Epidermal melanocyte (primary cell): ENCODE measurements at regions not wholly inside any gene's neighbourhood (a gene's known extent, or its start where the extent isn't known, plus 50 kb on each side); places are given as distances from the start of the nearest gene placed in this dataset.

Experiments used
- DNase-seq: peaks from one replicate; pipeline ENCODE4 v3.0.0; 2011; ENCODE audit warnings: low spot score; ENCODE audit not compliant: insufficient read length

DNA sequence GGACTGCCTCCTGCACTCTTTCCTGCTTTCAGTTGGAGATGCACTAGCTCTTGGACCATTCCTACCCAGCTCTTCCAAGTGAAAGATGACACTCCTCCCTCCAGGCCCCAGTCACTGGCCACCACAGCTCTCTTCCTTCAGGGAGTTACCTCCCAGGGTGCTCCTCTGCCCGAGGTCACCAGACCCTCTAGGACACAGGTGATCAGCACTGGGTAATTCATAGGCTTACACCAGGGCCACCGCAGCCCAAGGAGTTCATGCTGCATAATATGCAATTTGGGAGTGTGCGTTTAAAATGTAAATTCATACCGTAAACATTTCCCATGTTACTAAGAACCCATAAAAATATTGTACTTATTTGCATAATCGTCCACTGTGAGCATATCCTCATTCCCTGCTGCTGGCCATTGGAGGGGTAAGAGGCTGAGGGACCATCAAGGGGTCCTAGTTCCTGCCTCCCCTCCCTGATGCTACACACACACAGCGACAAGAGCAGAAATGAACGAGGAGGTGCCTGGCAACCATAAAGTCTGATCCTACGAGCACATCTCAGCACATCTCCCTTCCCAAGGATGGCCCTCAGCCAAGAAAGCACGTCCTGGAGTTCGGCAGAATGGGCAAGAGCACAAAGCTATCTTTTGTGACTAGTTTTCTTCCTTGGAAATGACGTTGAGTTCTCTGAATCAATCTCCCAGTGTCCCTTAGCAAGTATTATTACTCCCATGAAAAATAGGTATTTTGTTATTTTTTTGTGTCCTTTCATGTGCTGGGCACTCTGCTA is 222.9 kb upstream of the RAB4A start:
- DNase-seq = no peak

DNA sequence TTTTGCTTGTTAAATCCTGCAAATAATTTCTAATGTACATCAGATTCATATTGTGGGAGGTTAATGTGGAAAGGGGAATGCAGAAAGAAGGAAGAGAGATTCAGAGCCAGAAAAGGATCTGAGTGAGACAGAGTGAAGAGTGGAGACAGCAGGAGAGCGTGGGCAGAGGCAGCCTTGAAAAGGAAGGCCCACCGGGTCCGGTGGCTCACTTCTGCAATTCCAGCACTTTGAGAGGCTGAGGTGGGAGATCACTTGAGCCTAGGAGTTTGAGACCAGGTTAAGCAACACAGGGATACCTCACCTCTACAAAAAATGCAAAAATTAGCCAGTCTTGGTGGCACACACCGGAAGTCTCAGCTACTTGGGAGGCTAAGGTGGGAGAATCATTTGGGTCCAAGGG is 222.0 kb upstream of the RAB4A start:
- DNase-seq = no peak

DNA sequence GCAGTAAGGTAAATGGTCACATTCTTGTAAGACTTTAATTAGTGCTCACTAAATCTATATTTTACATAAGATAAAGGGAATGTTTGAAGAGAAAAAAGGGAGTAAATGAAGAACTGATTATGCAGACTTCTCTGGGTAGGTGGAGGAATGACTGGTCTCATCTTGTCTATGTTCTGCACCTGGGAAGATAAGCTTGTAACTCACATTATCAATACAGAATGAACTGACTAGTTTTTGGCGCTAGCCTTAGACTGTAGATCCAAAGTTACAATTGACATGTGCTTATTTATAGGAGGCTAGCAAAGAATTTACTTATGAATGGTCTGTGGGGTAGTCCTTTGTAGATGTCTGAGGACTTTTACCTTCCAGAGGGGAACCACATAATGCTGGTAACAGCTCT is 214.9 kb upstream of the RAB4A start:
- DNase-seq = no peak

DNA sequence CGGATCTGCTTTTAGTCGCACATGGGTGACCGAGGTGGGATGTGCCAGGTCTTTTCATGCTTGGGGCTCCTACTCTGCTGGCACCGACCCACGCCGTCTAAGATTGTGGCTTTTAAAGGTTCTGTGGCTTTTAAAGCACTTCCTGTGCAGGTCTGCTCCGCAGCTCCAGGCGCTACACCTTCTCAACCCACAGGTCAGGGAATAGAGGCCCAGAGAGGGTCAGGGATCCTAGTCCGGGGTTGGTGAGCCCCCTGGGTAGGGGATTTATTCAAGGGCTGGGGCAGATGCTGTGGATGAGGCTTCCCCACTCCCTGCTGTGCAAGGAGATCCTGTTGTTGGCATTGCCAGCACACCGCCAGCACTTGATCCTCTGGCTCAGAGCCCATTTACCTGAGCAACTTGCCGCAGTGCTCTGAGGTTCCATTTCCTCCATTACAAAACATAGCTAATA is 212.8 kb upstream of the RAB4A start:
- no peak for DNase-seq

DNA sequence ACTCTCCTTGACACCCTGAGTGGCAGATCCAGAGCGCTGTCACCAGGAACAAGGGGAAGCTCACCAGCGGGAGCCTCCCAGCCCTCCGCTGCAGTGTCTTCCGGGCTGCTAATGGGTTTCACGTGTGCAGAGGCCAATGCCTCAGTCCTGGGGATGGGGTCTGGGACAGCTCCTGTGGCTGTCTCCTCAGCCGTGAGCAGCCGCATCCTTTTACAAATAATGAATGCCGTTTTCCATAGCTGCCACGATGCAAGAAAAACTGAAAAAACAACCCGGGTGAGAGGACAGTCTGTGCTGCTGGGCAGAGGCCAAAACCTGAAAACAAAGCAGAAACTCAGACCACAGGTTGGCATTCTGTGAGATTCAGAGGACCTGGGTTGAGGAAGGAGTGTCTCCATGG is 212.2 kb upstream of the RAB4A start:
- DNase-seq = no peak

DNA sequence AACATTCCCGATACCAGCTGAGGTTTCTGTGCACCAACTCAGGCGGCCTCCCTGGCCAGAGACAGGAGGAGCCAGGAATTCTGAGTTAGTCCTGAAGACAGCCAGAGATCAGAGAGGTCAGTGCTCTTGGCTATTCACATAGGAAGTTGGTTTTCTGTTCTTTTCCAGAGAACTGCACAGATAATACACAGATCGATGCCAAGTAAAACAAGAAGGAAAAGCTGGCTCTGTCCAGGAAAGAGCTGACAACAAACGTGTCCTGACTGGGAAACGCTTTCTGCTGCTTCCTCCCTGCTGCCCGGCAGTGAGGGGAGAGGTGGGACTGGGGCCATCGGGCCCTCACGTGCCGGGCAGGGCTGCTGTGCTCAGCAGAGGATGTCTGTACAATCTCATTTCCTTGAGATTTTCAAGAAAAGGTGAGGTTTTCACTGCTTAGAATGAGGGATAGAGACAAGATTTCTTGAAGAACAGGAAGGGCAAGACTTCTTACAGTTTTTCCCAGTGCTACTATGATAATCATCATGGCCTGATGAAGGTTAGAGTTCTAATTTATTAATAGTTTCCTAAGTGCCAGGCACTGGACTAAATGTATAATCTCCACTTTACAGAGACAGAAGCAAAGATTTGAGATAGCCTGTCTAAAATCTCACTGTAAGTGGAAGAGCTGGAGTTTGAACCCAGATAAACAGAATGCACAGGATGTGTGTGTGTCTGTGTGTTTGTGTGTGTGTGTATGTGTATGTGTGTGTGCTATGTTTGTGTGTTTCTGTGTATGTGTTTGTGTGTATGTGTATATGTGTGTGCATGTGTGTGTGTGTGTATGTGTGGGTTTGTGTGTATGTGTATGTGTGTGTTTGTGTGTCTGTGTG is 211.0 kb upstream of the RAB4A start:
- no peak for DNase-seq

DNA sequence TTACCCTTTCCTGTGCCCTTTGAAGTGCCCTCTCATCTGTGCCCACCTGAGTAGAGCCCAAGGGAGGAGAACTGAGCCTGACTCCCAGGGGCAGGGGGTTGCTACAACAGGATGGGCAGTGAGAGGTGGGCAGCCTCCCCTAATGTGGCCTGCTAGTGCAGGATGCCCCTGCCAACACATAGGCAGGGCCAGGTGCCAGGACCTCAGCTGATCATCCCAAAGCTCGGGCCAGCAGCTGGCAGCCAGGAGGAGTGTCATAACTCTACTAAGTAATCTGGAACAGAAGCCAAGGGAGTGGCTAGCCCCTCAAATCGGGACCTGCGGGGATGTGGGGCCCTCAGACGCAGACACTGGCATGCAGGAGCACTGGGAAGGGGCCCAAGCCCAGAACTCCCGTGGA is 208.8 kb upstream of the RAB4A start:
- no peak for DNase-seq

DNA sequence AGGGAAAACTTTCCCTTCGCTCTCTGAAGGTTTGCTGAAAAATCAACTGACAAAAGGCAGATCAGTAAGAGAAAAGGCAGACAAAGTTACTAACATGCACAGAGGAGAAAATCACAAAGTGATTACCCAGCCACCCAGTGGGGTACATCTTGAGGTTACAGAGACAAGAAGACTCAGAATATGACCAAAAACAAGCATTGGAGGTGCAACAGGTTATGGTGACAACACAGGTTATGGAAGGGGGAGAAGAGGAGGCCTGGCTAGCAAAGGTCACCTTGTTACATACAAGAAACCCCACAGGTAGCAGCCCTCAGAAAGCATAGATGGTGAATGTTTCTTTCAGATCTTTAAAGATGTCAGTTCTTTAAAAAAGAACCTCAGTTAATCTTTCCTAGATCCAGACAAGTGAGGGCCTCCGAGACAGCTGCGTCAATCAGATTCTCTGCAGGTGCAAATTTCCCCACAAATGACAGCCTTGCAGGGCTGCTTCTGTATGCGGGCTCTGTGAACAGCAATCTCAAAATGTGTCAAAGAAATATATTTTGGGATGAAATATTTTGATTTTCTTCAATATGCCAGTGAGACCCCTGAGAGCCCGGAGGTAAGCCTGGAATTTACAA is 207.6 kb upstream of the RAB4A start:
- no peak for DNase-seq

DNA sequence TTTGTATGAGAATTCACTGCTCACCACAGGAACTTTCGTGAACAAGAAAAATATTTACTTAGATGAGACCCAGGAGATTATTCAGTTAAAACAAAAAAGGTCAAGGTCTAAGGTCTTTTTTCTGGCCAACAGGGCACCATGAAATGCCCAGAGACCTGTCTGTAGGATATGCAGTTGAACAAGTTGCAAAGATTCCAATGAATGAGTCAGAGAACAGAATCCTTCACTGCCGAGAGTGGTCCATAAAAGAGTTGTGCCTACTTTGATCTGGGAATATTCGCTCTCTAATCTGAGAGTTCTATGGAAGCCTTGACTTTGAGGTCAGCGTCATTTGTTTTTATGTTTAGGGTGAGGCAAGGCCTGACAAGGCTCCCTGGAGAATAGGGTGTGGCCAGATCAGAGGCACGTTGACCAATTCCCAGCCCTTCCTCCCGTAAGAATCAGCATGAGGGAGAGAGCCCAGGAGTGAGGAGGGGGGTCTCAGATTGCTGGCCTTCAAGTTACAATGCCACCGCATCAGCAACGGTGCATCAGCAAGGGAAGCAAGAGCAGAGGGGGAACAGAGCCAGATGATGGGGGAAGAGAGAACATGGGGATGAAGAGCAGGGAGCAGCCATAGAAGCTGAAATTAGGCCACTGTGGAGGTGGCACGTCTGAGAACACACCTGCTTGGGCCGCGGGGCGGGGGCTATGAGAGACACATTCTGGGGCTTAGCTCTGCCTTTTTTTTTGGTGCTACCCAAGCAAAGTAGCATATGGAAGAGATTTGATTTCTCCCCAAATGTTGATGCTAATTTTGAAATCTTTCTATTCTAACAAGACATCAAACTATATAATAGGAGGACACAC is 206.4 kb upstream of the RAB4A start:
- DNase-seq = no peak

DNA sequence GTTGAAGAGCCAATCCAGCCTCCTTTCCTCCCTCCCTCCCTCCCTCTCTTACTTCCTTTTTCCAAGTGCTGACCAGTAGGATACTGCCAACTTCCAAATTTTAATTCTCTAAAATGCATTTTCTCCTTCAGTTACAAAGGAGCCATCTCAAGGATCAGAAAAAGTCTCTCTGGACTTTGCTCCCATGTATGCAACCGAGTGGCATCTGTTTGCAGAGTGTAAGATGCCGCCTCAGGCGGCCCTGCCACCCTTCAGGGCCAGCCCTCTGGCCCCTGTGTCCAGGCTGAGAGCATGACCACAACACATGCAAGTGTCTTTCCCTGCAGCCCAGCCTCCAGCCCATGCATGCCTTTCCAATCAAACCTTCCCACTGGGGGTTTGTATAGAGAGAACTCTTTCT is 205.3 kb upstream of the RAB4A start:
- DNase-seq = no peak

DNA sequence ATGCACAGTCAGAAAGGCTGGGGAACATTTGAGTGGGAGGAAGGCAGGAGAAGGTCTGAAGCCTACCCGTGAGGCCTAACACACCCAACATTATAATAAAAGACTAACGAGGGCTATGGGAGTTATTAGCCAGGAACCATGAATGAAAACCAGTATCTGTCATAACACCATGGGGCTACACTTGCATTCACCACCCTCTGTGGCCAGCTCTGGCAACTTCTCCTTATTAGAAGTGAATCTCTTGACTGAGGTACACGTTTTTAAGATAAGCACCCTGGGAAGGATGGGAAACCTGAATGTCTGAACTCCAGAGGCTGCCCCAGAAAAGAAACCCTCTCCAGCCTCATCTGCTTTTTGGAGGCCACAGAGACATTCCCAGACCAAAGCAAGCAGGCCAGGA is 204.3 kb upstream of the RAB4A start:
- DNase-seq = no peak

DNA sequence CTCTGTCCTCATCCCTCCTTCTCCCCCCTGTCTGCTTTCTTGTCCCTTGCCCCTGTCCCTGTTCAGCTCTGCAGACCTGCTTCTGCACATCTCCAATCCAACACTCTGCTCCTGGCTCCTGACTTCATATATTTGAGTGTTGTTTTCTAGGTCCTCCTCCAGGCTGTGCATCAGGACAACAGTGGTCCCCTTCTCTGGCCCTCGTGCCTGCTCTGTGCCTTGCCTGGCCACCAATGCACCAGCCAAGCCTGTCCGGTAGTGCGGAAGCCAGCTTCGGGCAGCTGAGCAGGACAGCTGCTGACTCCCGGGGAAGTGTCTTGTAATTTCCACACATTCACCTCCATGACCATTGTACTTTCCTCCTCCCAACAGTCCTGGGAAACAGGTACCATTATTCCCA is 203.4 kb upstream of the RAB4A start:
- DNase-seq = no peak

DNA sequence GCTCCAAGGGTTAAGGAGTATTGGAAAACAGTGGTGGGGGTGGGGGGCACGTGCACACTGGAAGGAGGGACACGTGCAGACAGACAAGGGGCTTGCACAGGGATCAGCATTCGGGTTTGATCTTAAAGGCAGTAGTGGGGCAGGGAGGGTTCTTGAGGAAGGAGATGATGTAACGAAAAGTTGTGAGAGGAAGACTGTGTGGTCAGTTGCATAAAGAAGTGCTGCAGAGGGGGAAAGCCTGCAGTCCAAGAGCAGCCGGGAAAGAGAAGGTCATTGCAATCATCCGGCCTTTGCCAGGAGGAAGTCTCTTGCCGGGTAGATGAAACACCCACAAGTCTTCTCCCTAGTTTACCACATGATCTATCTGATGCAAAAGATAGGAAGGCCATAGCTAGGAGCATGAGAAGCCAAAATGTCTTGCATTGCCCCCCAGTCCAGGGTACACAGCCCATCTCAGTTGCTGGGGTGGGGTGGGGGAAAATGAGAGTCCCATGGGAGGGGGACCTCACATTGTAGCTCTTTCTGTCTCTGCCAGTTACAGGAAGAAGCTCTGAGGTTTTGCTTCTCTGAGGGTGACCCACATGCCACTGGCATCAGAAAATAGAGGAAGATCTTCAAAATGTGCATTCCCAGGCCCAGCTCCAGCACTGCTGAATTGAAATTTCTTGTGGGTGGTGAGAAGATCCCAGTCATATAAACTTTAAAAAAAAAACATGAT is 202.5 kb upstream of the RAB4A start:
- no peak for DNase-seq

DNA sequence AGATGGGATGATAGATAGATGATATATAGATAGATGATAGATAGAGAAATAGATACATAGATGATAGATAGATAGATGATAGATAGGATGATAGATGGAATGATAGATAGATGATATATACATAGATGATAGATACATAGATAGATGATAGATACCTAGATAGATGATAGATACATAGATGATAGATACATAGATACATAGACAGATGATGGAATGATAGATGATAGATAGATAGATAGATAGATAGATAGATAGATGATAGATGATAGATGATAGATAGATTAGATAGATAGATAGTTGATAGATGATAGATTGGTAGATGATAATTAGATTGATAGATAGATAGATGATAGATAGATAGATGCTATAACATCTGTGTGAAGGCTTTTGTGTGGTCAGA is 201.7 kb upstream of the RAB4A start:
- DNase-seq = no peak

DNA sequence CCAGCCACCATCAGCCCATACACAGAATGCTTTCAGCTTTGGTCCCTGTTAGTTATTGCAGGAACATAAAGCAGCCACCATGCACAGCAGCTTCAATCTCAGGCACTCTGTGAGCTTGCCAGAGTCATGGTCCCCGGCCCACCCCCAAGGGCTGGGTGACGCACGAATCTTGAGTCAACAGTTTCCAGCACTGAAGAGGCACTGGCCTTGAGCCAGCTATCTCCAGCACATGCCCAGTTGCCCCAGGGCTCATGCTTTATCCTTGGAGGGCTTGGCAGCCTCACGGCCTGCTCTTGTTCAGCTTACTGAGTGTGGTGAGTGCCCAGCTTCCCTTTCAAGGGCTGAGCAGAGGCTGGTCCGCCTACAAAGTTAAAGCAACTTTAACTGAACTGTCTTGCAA is 200.7 kb upstream of the RAB4A start:
- DNase-seq = peak; percentile 30

DNA sequence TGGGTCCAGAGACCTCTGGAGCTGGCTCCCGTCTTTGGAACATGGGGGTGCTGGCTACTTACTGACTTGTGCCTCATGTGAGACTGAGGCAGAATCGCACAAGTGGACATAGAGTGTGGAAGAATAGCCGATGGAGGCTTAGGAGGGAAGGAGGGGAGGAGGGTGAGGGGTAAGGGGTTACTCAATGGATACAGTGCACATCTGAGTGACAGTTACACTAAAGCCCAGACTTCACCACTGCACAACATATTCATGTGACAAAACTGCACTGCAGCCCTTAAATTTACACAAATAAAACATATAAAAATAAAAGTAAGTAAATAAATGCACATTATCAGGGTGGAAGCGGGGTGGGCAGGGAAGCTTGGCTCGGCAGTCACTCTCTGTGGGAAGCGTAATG is 197.7 kb upstream of the RAB4A start:
- DNase-seq = no peak

DNA sequence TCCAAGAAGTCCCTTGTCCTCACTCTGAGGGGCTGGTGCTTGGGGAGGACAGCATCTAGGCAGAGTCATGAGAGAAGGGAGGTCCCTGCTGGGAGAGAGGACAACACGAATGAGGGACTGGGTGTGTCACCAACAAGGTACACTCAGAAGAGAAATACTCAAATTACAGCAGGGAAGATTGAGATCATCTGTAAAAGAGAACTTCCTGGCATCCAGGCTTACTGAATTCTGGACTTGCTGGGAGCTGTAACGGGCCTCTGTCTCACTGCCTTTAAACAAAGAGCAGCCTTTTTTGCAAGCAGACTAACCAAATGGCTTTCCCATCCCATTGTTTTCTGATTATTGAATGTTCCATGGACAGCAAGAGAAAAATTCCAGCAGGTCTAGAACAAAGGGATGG is 195.7 kb upstream of the RAB4A start:
- no peak for DNase-seq

DNA sequence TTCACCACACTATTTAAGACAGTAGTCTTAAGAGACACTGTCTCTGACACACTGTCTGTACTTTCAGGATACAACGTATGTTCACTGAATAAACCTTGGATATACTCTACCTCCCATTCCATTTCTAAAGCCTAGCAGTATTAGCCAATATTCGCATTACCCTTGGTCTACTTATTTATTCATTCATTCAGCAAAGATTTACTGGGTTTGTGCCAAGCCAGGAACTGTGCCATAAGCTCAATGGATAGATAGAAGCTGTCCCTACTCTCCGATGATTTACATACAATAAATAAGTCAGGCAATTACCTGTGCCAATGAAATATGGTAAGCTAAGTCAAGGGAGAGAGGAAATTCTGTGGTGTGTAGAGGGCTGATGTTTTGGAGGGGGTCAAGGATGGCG is 195.2 kb upstream of the RAB4A start:
- no peak for DNase-seq

DNA sequence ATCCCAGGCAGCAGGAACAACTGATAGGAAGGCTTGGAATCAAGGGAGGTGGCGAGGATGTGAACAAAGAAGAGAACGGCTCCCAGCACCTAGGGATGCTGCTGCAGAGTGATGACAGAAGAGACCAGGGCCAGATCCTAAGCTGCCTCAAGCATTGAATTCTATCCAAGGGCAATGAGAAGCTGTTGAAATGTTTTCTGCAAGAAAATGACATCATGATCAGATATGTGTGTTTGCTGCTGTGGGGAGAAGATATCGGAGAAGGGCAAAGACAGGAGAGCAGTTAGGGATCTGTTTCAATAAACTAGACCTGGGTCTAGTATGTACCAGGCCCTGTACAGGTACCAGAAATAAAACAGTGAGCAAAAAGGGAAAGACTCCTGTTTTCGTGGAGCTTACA is 194.7 kb upstream of the RAB4A start:
- DNase-seq = no peak

DNA sequence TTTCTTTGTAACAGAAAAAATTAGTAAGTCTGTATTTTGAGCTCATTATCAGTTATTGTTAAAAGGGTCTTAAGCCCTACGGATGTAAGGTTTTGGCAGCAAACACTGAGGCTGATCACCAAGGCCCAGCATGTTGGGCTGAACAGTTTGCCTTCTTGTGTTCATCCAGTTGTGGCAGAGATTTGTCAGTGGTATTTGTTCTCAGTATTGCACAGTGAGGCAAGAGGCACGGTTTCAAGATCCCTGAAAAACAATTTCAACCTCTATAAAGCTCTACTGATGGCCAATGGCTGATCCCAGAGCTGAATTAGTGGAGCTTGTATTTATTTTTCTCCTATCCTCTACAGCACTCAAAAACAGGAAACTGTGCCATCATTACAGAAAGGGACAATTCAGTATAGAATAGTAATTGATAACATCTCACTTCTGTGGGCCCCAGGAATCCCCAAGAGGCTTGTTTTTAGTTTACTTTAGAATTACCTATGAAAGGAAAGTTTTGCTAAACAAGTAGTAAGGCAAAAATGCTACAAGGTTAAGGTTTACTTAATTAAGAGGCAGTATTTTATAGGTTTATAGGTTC is 191.8 kb upstream of the RAB4A start:
- DNase-seq = no peak
